Stimulated activated effector memory CD8-positive, alpha-beta T cell treated with anti-CD3 and anti-CD28 coated beads, Interleukin-12 subunit alpha, Interleukin-12 subunit beta, amount 100 ng/mL, for 72 hours (primary cell): ENCODE measurements at regions not wholly inside any gene's neighbourhood (a gene's known extent, or its start where the extent isn't known, plus 50 kb on each side); places are given as distances from the start of the nearest gene placed in this dataset.

Experiments used
- ATAC-seq: fragments of 150-1000 bp; cut with Tn5 transposase; 2 replicates; pipeline ENCODE4 v1.10.0; 2021
- DNase-seq, 2 donors: peaks; one replicate each; pipeline ENCODE4 v3.0.0; 2021 to 2022; ENCODE audit warnings: low spot score in 2 of 2
- H3K27ac Mint-ChIP-seq: one replicate; pipeline ENCODE4 v1.8.0; 2022; ENCODE audit warnings: mild to moderate bottlenecking, mixed read lengths
- H3K36me3 Mint-ChIP-seq: one replicate; pipeline ENCODE4 v1.8.0; 2022; ENCODE audit warnings: mild to moderate bottlenecking, mixed read lengths
- H3K4me1 Mint-ChIP-seq: one replicate; pipeline ENCODE4 v1.8.0; 2022; ENCODE audit warnings: mixed read lengths
- H3K4me3 Mint-ChIP-seq: one replicate; pipeline ENCODE4 v1.8.0; 2022; ENCODE audit warnings: mild to moderate bottlenecking, mixed read lengths
- H3K9me3 Mint-ChIP-seq: one replicate; pipeline ENCODE4 v1.8.0; 2022; ENCODE audit warnings: mixed read lengths

GRCh38 chr12:92557422-92557724, 145.4 kb upstream of the PLEKHG7 start:
- H3K9me3 Mint-ChIP-seq, result no peaks in the 10 kb centered on the region
- H3K36me3 Mint-ChIP-seq, result peaks cover 25% of the 10 kb centered on the region
- H3K27ac Mint-ChIP-seq, result no peak overlapping the region
- H3K4me3 Mint-ChIP-seq, result peak overlapping the region; percentile 67
- H3K4me1 Mint-ChIP-seq, result peaks cover 41% of the 10 kb centered on the region
- ATAC-seq, result no peak
- no peak for DNase-seq

- Mint-ChIP-seq H3K4me1 (peaks cover 35% of the 10 kb centered on the region), H3K27ac (no peak overlapping the region), H3K4me3 (peak overlapping the region; percentile 67), H3K36me3 (peaks cover 25% of the 10 kb centered on the region), H3K9me3 (no peaks in the 10 kb centered on the region)
- DNase-seq, result no peak
- peak; percentile 78 for ATAC-seq
These were observed 146.0 kb upstream of the PLEKHG7 start for GRCh38 chr12:92556637-92557421.

- H3K9me3 Mint-ChIP-seq, result no peaks in the 10 kb centered on the region
- no peak overlapping the region for H3K27ac Mint-ChIP-seq
- peak overlapping the region; percentile 67 for H3K4me3 Mint-ChIP-seq
- H3K4me1 Mint-ChIP-seq, result peaks cover 30% of the 10 kb centered on the region
- peaks cover 25% of the 10 kb centered on the region for H3K36me3 Mint-ChIP-seq
- ATAC-seq, result no peak
- DNase-seq, result no peak
These were observed 146.6 kb upstream of the PLEKHG7 start for GRCh38 chr12:92556141-92556540.

- Mint-ChIP-seq H3K27ac (no peak overlapping the region), H3K4me3 (no peak overlapping the region), H3K36me3 (peaks cover 19% of the 10 kb centered on the region), H3K4me1 (peaks cover 24% of the 10 kb centered on the region), H3K9me3 (no peaks in the 10 kb centered on the region)
- DNase-seq (no peak), ATAC-seq (no peak)
These were observed 148.4 kb upstream of the PLEKHG7 start for GRCh38 chr12:92554158-92555073.

DNA sequence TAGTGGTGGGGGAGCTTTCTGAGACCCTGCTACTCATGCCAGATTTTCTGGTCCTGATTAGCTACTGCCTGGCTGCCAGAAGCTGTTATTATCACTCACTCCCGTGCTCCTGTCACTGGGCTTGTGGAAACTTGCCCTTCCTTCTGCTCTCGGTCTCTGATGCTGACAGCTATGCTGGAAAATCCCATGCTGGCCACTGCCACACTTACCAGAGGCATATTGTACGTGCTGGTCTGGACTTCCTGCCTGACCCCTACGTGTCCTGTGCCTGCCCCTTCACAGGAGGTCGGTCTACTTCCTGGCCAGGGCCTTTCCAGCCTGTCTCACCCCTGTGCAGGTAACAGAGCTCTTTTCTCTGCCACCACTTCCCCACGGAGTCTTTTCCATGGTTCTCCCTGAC, 149.4 kb upstream of the PLEKHG7 start:
- no peak for ATAC-seq
- DNase-seq, result no peak
- Mint-ChIP-seq H3K27ac (no peak overlapping the region), H3K4me3 (no peak overlapping the region), H3K36me3 (peaks cover 13% of the 10 kb centered on the region), H3K9me3 (peaks cover 3% of the 10 kb centered on the region), H3K4me1 (peaks cover 24% of the 10 kb centered on the region)

GRCh38 chr12:92552412-92553108, 150.2 kb upstream of the PLEKHG7 start:
- peaks cover 27% of the 10 kb centered on the region for H3K4me1 Mint-ChIP-seq
- peaks cover 8% of the 10 kb centered on the region for H3K36me3 Mint-ChIP-seq
- H3K9me3 Mint-ChIP-seq, result peaks cover 3% of the 10 kb centered on the region
- H3K27ac Mint-ChIP-seq, result no peak overlapping the region
- DNase-seq, result no peak
- ATAC-seq, result no peak
- no peak overlapping the region for H3K4me3 Mint-ChIP-seq

DNA sequence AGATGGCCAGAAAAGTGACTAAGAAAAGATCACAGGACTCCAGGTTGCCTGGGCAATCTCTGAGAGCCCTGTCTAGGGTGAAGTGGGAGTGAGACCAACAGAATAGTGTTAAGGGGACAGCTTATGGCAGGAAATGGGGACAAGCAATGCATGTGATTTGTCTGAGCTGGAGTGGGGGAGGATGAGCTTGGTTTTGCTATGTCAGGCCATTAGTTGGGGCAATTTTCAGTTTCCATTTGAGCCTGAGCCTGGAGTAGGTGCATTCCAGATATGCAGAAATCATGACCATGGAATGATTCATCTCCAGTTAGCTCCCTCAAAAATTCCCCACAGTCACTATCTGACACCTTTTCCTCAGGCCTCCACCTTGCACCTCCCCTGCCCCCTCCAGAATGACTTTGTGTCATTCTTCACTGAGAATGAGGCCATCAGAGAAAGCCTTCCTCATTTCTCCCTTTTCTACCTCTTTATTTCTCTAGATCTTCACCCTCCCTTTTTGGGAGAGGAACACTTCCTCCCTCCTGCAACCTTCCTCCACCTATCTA, 150.9 kb upstream of the PLEKHG7 start:
- H3K4me1 Mint-ChIP-seq, result peaks cover 24% of the 10 kb centered on the region
- peak in 1 of 2 donors; percentile 71 for DNase-seq
- no peak overlapping the region for H3K27ac Mint-ChIP-seq
- H3K36me3 Mint-ChIP-seq, result peaks cover 1% of the 10 kb centered on the region
- H3K4me3 Mint-ChIP-seq, result no peak overlapping the region
- ATAC-seq, result peak; percentile 91
- H3K9me3 Mint-ChIP-seq, result peaks cover 3% of the 10 kb centered on the region

GRCh38 chr12:92551210-92551609, 151.6 kb upstream of the PLEKHG7 start:
- no peak overlapping the region for H3K4me3 Mint-ChIP-seq

DNA sequence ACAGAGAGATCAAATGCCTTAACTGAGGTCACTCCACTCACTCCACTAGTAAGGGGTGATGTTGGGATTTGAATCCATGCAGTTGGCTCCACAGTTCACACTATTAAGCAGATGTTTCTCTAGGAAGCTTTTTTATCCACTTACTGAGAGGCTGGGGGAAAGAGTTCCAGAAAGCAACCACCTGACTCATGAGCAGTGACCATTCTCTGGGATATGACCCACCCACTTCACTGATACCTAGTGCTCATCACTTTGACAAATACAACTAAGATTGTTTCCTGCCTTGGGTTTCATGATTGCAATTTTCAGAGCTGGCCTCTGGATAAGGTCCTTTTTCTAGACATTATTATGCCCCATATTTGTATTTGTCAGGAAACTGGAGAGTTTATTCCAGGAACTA, 152.1 kb upstream of the PLEKHG7 start:
- no peaks in the 10 kb centered on the region for H3K36me3 Mint-ChIP-seq
- peaks cover 14% of the 10 kb centered on the region for H3K4me1 Mint-ChIP-seq
- no peak overlapping the region for H3K27ac Mint-ChIP-seq
- no peak for DNase-seq
- H3K4me3 Mint-ChIP-seq, result no peak overlapping the region
- H3K9me3 Mint-ChIP-seq, result peaks cover 3% of the 10 kb centered on the region
- no peak for ATAC-seq

More at GRCh38 chr12:92551210-92551609, 151.6 kb upstream of the PLEKHG7 start:
- Mint-ChIP-seq H3K4me1 (peaks cover 17% of the 10 kb centered on the region), H3K36me3 (no peaks in the 10 kb centered on the region), H3K9me3 (peaks cover 3% of the 10 kb centered on the region), H3K27ac (no peak overlapping the region)
- ATAC-seq (no peak), DNase-seq (no peak)

DNA sequence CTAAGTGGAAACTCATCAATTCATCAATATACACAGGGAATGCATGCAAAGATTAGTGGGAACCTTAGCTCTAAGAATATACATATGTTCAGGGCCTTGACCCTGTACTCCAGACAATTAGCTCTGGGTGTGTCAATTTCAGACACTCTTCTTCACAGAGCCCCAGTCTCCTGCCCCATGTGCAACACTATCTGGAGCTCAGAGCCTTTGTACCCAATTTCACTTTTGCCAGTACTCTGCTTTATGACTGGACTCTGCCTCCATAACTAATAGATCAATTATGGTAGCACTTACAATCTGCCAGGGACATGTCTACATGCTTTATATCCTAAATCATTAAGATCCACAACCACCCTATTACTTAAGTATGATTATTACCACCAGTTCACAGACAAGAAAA, 152.5 kb upstream of the PLEKHG7 start:
- peaks cover 11% of the 10 kb centered on the region for H3K4me1 Mint-ChIP-seq

DNA sequence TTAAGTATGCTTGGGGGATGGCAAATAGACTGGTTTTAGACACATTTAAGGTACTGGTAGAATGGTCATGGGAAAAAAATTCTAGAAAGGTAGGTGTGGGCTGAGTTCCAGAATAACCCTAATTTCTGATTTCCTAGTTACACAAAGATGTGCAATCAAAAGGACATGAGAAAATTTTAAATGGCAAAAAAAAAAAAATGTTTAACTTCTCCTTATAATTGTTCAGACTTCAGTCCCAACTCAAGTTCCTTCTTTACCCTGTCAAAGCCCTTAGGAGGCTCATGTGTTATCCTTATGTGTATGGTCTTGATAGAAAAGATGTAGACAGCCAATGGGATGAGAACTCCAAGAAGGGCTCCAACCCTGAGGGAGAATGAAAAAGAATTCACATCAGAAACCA, 153.3 kb upstream of the PLEKHG7 start:
- Mint-ChIP-seq H3K9me3 (peaks cover 3% of the 10 kb centered on the region), H3K4me3 (no peak overlapping the region), H3K4me1 (peaks cover 9% of the 10 kb centered on the region), H3K36me3 (no peaks in the 10 kb centered on the region), H3K27ac (no peak overlapping the region)
- ATAC-seq (no peak), DNase-seq (no peak)

More for the DNA sequence above, 152.5 kb upstream of the PLEKHG7 start:
- ATAC-seq (no peak), DNase-seq (no peak)
- H3K27ac Mint-ChIP-seq, result no peak overlapping the region
- no peak overlapping the region for H3K4me3 Mint-ChIP-seq
- no peaks in the 10 kb centered on the region for H3K36me3 Mint-ChIP-seq
- H3K9me3 Mint-ChIP-seq, result peaks cover 3% of the 10 kb centered on the region

GRCh38 chr12:92547906-92548305, 154.9 kb upstream of the PLEKHG7 start:
- H3K9me3 Mint-ChIP-seq, result peaks cover 3% of the 10 kb centered on the region
- H3K27ac Mint-ChIP-seq, result no peak overlapping the region
- ATAC-seq (no peak), DNase-seq (no peak)
- H3K4me1 Mint-ChIP-seq, result peaks cover 21% of the 10 kb centered on the region
- no peaks in the 10 kb centered on the region for H3K36me3 Mint-ChIP-seq
- H3K4me3 Mint-ChIP-seq, result no peak overlapping the region

DNA sequence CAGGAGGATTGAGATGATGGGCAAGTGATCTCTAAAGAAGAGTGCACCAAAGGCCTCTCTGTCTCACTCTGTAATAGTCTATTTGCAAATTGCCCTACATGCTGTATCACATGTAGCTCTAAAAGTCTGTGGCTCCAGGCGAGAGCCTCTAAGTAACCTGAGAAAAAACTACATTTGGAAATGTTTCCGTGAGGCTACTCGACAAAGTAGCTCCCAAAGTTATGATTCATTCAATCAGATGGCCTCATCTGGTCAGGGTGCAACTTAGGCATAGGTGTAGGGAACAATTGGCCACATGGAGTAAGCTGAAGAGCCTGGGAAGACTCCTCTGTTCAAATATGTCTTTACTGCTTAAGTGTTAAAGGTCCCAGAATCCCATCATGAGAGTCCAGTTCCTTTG, 155.4 kb upstream of the PLEKHG7 start:
- H3K36me3 Mint-ChIP-seq, result no peaks in the 10 kb centered on the region
- no peak for ATAC-seq
- peaks cover 3% of the 10 kb centered on the region for H3K9me3 Mint-ChIP-seq
- no peak overlapping the region for H3K4me3 Mint-ChIP-seq
- DNase-seq, result no peak
- peaks cover 22% of the 10 kb centered on the region for H3K4me1 Mint-ChIP-seq
- no peak overlapping the region for H3K27ac Mint-ChIP-seq

DNA sequence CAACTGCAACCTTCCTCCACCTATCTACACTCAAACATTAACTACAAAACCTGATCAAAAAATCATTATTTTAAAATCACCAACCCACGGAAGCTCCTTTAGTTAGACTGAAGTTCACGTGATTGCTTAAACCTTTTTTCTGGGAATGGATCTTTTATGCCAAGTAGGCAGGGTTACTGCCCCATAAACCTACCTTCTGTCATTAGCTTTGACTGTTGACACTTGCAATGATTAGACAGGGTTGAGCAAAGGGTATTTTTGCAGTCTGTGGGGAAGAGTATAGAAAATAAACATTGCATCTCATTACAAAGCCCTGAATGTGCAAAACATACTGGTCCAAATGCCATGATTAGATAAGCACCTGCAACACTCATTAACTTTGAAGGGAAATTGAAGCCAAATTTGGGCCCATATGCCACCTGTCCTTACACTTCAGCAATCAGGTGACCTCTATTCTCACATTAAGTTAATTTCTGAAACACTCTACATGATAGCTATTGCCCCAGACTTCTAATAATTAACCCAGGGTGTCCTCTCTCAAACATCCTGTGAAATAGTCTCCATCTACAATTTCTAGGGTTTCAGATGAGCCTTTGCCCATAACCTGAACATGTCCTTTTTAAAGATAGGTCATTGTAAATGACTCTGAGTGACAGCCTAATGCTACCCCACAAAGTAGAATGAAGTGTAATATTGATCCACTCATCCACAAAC, 156.0 kb upstream of the PLEKHG7 start:
- ATAC-seq (no peak), DNase-seq (no peak)
- no peak overlapping the region for H3K27ac Mint-ChIP-seq
- H3K4me3 Mint-ChIP-seq, result no peak overlapping the region
- H3K4me1 Mint-ChIP-seq, result peaks cover 28% of the 10 kb centered on the region
- no peaks in the 10 kb centered on the region for H3K36me3 Mint-ChIP-seq
- H3K9me3 Mint-ChIP-seq, result peaks cover 3% of the 10 kb centered on the region

GRCh38 chr12:92546259-92546634, 156.5 kb upstream of the PLEKHG7 start:
- no peak overlapping the region for H3K4me3 Mint-ChIP-seq
- peaks cover 33% of the 10 kb centered on the region for H3K4me1 Mint-ChIP-seq
- ATAC-seq (no peak), DNase-seq (no peak)
- H3K27ac Mint-ChIP-seq, result no peak overlapping the region
- H3K36me3 Mint-ChIP-seq, result no peaks in the 10 kb centered on the region
- H3K9me3 Mint-ChIP-seq, result peaks cover 3% of the 10 kb centered on the region
